ENCODE measurements at regions not wholly inside any gene's neighbourhood (a gene's known extent, or its start where the extent isn't known, plus 50 kb on each side); places are given as distances from the start of the nearest gene placed in this dataset.
"Not testable (repeated sequence)": the region's sequence is repeated elsewhere in the genome, so short reads cannot be mapped to it uniquely, and the experiment has no call there.

DNA sequence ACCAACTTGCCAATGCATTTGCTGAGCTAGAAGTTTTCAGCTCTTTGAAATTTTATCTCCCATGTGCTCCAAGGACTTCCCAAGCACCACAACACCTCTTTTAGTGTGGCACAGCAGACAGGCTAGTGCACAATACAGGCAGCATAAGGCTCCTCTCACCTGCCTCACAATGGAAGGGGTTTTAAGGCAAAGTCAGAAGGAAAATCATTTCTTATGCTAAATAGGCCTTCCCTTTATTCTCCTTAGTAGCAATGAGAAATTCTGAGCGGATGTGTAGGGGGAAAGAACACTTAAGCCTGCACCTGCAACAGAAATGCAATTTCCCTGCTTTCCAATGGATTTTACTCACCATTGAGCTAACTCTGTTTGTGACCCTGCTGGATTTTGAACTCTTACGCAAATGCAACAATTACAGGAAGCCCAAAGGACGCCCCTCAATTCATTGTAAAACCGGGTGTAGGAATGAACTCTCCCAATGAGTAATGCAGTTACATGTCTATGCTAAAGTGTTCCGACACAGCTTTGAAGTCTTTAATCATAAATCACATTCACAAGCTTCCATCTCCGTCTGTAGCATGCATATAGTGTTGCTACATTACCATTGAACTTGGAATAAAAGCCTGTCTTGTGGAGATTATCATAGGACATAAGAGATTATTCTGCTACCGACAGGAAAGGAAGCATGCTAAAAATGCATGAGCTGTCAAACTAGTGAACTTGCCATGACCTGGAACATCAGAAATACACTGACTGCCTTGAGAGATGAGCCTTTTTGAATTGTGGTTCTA lies 1084.9 kb downstream of the RPA4 start:
- DNase-seq (ENCODE audit: low spot score) = no peak
- intact Hi-C loops (cut with DNase I) = no loop called here

DNA sequence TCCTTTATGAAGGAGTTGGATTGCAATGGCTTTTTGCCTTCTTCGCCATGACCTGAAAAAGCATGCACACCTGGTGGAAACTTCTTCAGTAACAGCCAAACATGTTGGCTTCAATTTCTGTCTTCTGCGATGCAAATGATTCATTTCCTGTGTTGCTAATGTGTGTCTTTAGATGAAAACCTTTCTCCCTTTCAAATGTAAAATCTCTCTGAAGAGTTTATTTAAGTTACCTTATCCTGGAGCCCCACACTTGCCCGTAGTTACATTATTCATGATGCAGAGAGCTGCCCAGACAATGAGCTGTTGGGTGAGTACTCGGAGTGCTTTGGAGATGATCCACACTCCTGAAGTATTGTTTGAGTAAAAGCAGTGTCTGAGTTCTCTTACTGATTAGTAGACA lies 1100.9 kb downstream of the RPA4 start:
- DNase-seq (ENCODE audit: low spot score) = no peak
- intact Hi-C loops (cut with DNase I) = no loop called here

DNA sequence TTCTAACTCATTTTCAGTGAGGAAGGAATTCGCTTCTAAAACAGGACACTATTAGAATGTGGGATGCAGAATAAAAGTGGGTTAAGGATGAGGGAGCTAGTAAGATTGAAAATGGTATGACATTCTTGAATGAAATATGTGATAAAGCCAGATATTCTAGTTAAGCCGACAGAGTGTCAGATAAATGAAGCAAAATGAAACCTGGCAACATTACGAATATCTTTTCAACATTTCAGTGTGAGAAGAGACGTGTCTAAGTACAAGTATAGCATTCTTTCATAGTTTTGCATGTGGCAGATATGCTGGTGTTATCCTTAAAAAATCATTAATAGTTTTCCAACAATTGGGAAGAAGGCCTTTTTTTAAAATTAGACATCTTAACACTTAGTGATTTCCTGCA lies 1101.4 kb downstream of the RPA4 start:
- no peak for DNase-seq (ENCODE audit: low spot score)
- intact Hi-C loops (cut with DNase I) = no loop called here

DNA sequence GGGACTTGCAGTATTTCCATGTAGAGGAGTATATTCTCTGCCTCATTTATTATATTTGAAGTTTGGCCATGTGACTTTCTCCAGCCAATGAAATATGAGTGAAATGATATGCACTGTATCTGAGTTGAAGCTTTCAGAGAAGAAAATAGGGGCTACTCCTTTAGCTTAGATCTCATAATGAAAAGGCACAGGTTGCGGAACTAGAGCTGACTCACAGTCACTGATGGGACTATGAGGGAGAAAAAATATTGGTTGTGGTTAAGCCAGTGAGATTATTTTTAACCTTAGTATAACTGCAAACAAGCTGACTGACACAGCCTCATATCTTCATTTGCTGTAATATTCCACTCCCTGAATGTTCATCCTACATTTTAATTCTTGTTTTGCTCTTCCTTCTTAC lies 1104.3 kb downstream of the RPA4 start:
- intact Hi-C loops (cut with DNase I) = no loop called here
- DNase-seq (ENCODE audit: low spot score) = no peak

DNA sequence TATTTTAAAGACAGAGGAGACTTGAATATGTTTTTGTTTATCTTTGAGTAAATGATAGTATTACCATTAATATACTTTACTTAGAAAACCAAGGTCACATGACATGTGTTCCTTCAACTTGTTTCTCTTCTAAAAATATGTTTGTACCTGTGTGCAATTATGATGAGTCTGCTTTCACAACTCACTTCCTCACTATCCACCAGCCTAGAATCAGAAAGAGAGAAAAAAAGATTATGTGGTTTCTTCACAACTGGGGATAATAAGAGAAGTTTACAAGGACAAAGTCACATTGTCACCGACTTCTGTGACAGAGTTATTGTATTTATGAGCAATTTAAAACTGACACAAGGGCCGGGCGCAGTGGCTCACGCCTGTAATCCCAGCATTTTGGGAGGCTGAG lies 1112.1 kb downstream of the RPA4 start:
- no peak for DNase-seq (ENCODE audit: low spot score)
- intact Hi-C loops (cut with DNase I) = no loop called here

DNA sequence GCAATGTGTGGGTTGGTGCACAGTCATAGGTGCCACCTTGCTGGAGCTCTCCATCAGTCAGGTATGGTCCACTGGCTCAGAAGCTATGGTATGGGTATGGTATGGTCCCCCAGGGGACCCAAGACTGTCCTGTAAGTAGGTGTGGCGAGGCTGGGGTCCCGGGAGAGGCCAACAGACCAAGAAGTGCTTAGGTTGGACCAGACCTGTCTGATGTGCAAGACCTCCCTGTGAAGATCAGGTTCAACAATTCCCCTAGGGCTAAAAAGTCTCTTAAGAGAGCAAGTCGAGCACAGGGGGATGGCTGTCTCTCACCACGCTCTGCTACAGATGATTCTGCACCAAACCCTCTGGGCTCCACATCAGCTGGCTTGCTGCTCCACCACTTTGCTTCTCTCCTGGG lies 1145.0 kb downstream of the RPA4 start:
- intact Hi-C loops (cut with DNase I) = no loop called here
- no peak for DNase-seq (ENCODE audit: low spot score)

DNA sequence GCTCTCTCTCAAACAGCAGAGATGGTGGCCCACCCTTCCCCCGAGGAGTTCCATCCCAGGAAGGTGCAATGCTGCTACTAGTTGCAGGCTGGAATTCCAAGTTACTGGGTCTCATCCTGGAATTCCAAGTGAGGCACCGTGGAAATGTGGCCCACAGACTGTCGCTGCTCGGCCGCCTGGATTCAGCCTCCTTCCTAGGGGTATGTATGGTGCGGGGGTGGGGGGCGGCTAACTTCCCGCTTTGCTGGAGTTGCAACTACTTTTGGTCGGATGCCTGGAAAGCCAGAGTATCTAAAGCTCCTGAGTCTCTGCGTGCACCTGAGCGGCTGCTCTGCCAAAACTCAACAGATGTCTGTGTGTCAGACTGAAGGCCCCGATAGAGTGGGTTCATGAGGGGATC lies 1146.2 kb downstream of the RPA4 start:
- DNase-seq (ENCODE audit: low spot score) = no peak
- intact Hi-C loops (cut with DNase I) = no loop called here

DNA sequence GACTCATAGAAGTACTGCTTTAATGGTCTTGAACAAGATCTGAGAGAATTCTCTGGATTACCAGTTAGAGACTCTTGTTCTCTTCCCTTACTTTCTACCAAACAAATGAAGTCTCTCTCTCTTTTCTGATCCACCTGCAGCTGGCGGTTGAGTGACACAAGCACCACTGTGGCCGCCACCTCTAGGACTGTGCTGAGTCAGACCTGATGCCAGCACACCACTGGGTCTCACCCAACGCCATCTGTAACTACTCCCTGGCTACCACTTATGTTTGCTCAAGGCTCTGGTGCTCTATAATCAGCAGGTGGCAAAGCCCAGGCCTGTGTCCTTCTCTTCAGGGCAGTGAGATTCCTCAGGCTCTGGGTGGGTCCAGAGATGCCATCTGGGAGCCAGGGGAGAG lies 1173.5 kb downstream of the RPA4 start:
- intact Hi-C loops (cut with DNase I) = no loop called here
- DNase-seq (ENCODE audit: low spot score) = no peak

DNA sequence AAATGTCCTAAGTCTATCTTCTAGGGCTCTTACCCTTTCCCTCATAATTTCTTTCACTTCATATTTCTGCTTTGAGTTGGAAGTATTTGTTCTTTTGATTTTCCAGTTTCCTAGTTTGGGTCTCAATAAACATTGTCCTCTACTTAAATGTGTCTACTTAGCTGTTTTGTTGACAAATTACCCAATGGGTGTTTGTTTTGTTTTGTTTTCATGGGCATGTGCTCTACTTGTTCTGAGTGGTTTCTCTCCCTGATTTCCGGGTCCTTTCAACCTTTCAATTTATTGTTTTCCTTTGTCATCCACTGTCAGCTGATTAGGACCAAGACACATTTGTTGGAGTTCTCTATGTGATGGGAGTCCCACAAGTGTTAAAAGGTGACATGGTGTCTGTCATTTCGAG lies 1181.4 kb downstream of the RPA4 start:
- intact Hi-C loops (cut with DNase I) = no loop called here
- DNase-seq (ENCODE audit: low spot score) = no peak

DNA sequence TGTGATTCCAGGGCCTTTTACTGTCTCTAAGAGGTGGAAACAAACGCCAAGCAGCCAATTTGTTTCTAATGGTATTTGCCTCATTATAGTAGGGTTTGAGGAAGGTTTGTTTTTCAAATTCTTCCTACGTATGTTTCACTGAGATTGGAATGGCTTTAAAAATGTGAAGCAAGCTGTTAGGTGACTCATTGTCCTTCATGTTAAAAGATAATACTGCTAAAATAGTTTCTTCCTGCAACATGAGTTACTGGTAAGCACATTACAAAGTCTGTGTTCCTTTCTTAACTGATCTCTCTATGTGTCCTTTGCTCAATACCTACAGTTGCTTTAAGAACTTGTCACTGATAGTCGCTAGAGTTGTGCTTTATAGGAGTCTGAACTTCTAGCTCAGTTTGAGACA lies 1183.9 kb downstream of the RPA4 start:
- DNase-seq (ENCODE audit: low spot score) = no peak
- intact Hi-C loops (cut with DNase I) = no loop called here

DNA sequence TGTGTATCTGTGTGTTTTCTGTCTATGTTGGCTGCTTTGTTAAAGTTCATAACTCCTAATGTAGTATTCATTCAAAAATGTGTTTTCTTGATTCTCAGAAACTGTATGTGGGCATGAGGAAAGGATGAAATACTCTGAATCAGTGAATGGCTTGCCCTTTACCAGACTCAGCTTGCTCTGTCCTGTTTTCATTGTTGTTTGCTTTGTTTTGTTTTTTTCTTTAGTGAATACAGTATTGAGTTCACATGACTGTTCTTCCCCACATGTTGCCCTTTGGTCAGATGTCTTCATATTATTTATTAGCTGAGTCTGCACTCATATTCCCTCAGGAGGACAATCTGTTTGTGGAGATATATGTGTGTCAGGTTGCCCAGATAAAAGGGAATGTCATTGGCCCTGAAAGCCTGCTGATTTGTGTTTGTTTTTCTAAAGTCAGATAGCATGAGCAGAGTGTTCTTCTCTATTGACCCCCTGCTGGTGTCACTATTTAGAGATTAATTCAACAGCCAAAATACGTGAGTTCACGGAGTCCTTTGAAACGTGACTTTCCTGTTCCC lies 1184.4 kb downstream of the RPA4 start:
- no peak for DNase-seq (ENCODE audit: low spot score)
- intact Hi-C loops (cut with DNase I) = no loop called here

DNA sequence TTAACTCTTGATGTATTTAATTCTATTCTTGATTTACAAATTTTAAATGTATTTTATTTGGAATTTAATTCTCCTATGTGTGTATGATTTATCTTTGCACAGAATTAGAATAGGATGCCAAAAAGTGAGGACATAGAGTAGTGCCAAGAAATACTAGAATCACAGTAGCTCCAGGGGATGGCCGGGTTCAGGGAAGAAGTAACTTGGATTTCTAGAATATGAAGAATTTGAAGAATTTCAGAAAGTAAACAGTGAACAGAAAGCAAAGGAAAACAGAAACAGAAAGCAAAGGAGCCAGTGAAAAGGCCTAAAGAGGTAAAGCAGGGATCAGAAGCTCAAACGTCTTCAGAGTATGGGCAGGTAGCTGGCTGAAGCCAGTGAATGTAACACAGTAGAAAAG lies 1187.6 kb downstream of the RPA4 start:
- intact Hi-C loops (cut with DNase I) = no loop called here
- no peak for DNase-seq (ENCODE audit: low spot score)

DNA sequence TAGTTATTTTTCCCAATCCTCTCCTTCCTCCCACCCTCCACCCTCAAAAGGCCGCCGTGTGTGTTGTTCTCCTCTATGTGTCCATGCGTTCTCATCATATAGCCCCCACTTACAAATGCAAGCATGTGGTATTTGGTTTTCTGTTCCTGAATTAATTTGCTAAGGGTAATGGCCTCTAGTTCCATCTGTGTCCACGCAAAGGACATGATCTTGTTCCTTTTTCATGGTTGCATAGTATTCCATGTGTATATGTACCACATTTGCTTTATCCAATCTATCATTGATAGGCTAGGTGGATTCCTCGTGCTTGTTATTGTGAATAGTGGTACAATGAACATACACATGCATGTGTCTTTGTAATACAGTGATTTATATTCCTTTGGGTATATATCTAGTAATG lies 1193.7 kb downstream of the RPA4 start:
- intact Hi-C loops (cut with DNase I) = no loop called here
- no peak for DNase-seq (ENCODE audit: low spot score)

DNA sequence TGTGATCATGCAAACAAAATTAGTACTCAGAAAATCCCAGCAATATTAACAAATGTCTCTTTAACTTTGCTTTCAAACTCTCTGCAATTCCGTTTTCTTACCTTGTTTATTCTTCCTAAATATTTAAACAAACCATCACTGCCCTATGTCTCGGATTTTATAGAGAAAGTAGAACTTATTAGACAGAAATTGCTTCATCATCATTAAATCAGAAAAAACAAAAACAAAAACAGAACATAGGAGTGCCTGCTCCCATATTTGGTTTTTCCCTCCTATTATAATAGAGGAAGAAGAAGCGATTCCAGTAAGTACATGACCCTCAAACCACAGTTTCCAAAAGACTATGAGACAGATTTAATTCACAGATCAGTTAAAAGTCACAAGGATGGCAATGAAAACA lies 1228.0 kb downstream of the RPA4 start:
- intact Hi-C loops (cut with DNase I) = no loop called here
- DNase-seq (ENCODE audit: low spot score) = no peak

DNA sequence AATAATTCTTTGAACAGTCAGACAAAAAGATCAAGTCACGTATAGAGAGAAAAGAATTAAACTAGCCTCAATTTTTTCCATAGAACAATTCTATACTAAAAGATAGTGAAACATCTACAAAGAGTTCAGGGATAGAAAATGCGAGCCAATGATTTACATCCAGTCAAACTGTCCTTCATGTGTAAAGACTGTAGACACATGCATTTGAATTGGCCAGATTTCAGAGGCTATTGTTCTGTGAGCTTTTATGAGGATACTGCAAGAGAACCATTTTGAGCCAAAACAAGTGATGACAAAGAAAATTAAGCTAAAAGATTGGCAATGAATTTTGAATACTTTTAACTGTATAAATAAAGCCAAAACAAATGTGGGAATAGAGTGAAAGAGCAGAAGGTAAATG lies 1230.3 kb downstream of the RPA4 start:
- no peak for DNase-seq (ENCODE audit: low spot score)
- intact Hi-C loops (cut with DNase I) = no loop called here

DNA sequence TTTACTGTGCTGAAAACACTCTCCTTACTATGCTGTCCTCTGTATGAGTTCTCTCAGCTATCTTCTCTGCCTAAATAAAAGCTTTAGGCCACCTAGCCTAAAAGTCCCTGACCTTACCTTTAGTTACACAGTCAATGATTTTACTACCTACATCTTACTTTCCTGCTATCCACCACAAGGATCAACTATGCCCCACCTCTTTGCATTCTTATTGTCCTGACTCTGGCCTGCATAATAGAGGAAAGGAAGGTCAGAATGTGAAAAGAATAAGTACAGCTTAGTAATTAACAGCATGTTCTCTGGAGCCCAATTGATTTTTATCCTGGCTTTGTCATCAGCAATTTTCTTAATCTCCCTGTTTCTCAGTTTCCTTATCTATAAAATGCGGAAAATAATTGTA lies 1257.8 kb downstream of the RPA4 start:
- DNase-seq (ENCODE audit: low spot score) = no peak
- intact Hi-C loops (cut with DNase I) = no loop called here

DNA sequence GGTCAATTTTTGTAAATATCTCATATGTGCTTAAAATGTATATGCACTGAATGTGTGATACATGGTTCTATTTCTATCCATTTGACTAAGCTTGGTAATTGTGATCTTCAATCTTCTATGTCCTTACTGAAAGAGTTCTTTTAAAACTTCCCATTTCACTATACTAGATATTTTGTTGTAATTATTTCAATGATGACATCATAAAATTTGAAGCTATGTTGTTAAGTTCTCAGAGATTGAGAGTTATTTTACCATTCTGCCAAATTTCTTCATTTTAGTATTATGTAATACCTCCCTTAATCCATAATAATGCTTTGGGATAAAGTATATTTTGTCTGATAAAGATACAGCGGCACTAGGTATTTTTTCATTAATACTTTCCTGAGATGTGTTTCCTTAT lies 1307.3 kb downstream of the RPA4 start:
- no peak for DNase-seq (ENCODE audit: low spot score)
- intact Hi-C loops (cut with DNase I) = no loop called here

DNA sequence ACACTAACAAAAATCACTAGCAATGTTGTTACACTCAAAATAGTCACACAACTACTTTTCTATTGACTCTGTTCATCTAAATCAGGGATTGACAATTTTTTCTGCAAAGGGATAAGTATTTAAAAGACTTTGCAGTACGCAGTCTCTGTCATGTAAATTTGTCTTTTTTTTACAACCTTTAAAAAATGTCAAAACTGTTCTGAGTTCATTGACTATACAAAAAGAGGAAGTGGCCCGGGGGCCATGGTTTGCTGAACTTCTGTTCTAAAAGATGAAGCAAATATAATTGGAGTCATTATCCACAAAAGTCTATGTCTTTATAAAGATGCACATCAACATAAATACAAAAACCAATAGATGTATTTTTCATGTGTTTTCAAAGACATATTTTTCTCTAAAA lies 1310.3 kb downstream of the RPA4 start:
- intact Hi-C loops (cut with DNase I) = no loop called here
- no peak for DNase-seq (ENCODE audit: low spot score)

DNA sequence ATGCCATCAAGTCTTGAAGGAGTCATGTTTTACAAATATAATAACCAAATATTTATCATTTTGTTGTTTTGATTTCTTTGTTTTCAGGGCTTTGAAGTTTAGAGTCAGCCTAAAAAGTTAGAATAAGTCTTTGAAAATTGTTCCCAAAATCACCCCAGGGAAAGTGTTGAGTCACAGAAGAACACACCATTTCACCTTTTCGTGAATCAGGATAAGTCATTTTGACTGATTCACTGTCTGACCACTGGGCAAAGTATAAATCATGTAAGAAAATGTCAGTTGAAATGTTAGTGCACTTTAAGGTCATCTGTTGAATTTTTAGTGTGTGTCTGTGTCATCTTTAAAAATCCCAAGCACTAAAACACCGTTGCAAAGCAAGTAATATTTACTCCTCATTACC lies 1320.1 kb downstream of the RPA4 start:
- intact Hi-C loops (cut with DNase I) = no loop called here
- no peak for DNase-seq (ENCODE audit: low spot score)

DNA sequence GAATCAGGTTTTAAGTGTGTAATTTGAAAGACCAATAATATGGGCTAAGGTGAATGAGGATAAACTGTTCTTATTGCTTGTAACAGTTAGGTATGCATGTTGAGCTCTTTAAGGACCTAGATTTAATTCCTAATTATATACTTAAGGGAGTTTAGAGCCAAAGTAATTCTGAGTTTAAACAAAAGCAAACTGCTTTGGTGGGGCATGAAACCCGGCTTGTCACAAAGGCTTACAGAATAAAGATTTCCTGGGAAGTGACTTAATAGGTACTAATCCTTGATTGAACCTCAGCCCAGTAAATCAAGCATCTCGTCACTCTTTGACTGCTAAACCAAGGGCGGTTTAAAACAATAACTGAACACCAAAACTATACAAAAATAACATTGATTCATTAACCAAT lies 1324.2 kb downstream of the RPA4 start:
- no peak for DNase-seq (ENCODE audit: low spot score)
- intact Hi-C loops (cut with DNase I) = no loop called here

DNA sequence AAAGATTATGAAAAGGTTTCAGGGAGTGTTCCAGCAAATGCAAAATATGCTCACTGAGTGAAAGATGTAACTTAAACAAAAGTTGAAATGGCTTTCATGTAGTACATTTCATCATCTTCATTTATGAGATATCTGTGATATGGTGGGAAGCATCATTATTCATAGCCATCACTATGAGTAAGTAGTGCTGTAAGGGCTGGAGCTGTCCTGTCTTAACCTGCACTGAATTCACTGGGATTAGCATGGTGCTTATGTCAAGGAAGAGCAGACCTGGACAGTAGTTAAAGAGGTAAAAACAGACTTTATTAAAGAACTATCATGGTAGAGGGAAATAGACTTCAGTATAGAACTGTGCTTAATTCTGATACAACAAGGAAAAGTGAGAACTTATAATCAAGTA lies 1347.3 kb downstream of the RPA4 start:
- intact Hi-C loops (cut with DNase I) = no loop called here

DNA sequence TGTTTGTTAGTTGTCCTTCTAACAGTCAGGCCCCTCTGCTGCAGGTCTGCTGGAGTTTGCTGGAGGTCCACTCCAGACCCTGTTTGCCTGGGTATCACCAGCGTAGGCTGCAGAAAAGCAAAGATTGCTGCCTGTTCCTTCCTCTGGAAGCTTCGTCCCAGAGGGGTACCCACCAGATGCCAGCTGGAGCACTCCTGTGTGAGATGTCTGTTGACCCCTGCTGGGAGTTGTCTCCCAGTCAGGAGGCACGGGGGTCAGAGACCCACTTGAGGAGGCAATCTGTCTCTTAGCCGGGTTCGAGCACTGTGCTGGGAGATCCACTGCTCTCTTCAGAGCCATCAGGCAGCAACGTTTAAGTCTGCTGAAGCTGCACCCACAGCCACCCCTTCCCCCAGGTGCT lies 1356.4 kb downstream of the RPA4 start:
- intact Hi-C loops (cut with DNase I); DNase-seq (ENCODE audit: low spot score): not testable (repeated sequence)

More for the DNA sequence above, 1347.3 kb downstream of the RPA4 start:
- DNase-seq (ENCODE audit: low spot score) = no peak

Data from cardiac septum (tissue), 1 donor.